HG03139 (cell line): ENCODE measurements at regions not wholly inside any gene's neighbourhood (a gene's known extent, or its start where the extent isn't known, plus 50 kb on each side); places are given as distances from the start of the nearest gene placed in this dataset.
"Not testable (repeated sequence)": the region's sequence is repeated elsewhere in the genome, so short reads cannot be mapped to it uniquely, and the experiment has no call there.

Experiments used
- ATAC-seq: cut with Tn5 transposase; IDR thresholded peaks from one replicate; pipeline ENCODE4 v1.9.1; 2021; ENCODE audit not compliant: unreplicated experiment

GRCh38 chr11:60592601-60593000 lies 77.4 kb downstream of the MS4A13 start:
- ATAC-seq = no peak

- no peak for ATAC-seq
These were observed 79.9 kb downstream of the MS4A13 start for GRCh38 chr11:60594998-60595642.

- ATAC-seq = no peak
These were observed 91.9 kb upstream of the MS4A8 start for GRCh38 chr11:60607483-60607882.

GRCh38 chr11:60609632-60610031 lies 89.8 kb upstream of the MS4A8 start:
- no peak for ATAC-seq

- no peak for ATAC-seq
These were observed 88.7 kb upstream of the MS4A8 start for GRCh38 chr11:60610702-60611101.

- ATAC-seq = no peak
These were observed 83.9 kb upstream of the MS4A8 start for GRCh38 chr11:60615497-60615896.

GRCh38 chr11:60621940-60622339 lies 77.5 kb upstream of the MS4A8 start:
- not testable (repeated sequence) for ATAC-seq

- not testable (repeated sequence) for ATAC-seq
These were observed 76.6 kb upstream of the MS4A8 start for GRCh38 chr11:60622776-60623175.

- no peak for ATAC-seq
These were observed 74.2 kb upstream of the MS4A8 start for GRCh38 chr11:60625262-60625661.

GRCh38 chr11:60629399-60629798 lies 70.0 kb upstream of the MS4A8 start:
- no peak for ATAC-seq

GRCh38 chr11:60631944-60632343 lies 67.5 kb upstream of the MS4A8 start:
- ATAC-seq = no peak

GRCh38 chr11:60633645-60634044 lies 65.8 kb upstream of the MS4A8 start:
- peak; percentile 43 for ATAC-seq

- peak; percentile 26 for ATAC-seq
These were observed 65.3 kb upstream of the MS4A8 start for GRCh38 chr11:60634126-60634525.

GRCh38 chr11:60641940-60642339 lies 57.5 kb upstream of the MS4A8 start:
- no peak for ATAC-seq

- ATAC-seq = no peak
These were observed 52.3 kb upstream of the MS4A8 start for GRCh38 chr11:60647087-60647486.
